GM06990 (cell line): ENCODE measurements at regions not wholly inside any gene's neighbourhood (a gene's known extent, or its start where the extent isn't known, plus 50 kb on each side); places are given as distances from the start of the nearest gene placed in this dataset.

Source experiments
- DNase-seq: peaks from one replicate; pipeline ENCODE4 v3.0.0-alpha.2; 2011; ENCODE audit not compliant: insufficient read length; ENCODE audit errors: extremely low read depth
- H3K27me3 ChIP-seq: replicated peaks from 2 replicates; pipeline ENCODE4 v1.6.0; 2011; ENCODE audit warnings: low read length; ENCODE audit not compliant: control insufficient read depth, insufficient read depth
- H3K36me3 ChIP-seq: 2 replicates; pipeline ENCODE4 v1.5.1; 2011; ENCODE audit warnings: low read length; ENCODE audit not compliant: control insufficient read depth, insufficient read depth
- H3K4me3 ChIP-seq: replicated peaks from 2 replicates; pipeline ENCODE4 v1.5.1; 2011; ENCODE audit warnings: low read depth, mild to moderate bottlenecking, control low read depth, low read length
- CTCF ChIP-seq: IDR thresholded peaks from 2 replicates; pipeline ENCODE4 v1.5.1; 2011; ENCODE audit warnings: low read length, control low read depth, mild to moderate bottlenecking, inconsistent platforms; ENCODE audit not compliant: insufficient read depth, poor library complexity, severe bottlenecking

- Histone ChIP-seq H3K27me3 (no peaks in the 10 kb centered on the region; the same call in 1 of the 2 replicates), H3K4me3 (no peak overlapping the region), H3K36me3 (no peaks in the 10 kb centered on the region)
- no peak for TF ChIP-seq CTCF
- no peak for DNase-seq
Observed at GRCh38 chr4:3699678-3700077, 66.5 kb upstream of the ADRA2C start.

GRCh38 chr4:3699261-3699660, 66.9 kb upstream of the ADRA2C start:
- Histone ChIP-seq H3K4me3 (no peak overlapping the region), H3K27me3 (no peaks in the 10 kb centered on the region; the same call in 1 of the 2 replicates), H3K36me3 (no peaks in the 10 kb centered on the region)
- TF ChIP-seq CTCF, result no peak
- no peak for DNase-seq

- TF ChIP-seq CTCF, result no peak
- no peaks in the 10 kb centered on the region for H3K36me3 ChIP-seq
- no peak for DNase-seq
- no peak overlapping the region for H3K4me3 ChIP-seq
- H3K27me3 ChIP-seq, result no peaks in the 10 kb centered on the region
Observed at GRCh38 chr4:3697033-3697432, 69.2 kb upstream of the ADRA2C start.

GRCh38 chr4:3690551-3691152, 75.5 kb upstream of the ADRA2C start:
- no peak for DNase-seq
- H3K27me3 ChIP-seq, result no peaks in the 10 kb centered on the region
- no peaks in the 10 kb centered on the region for H3K36me3 ChIP-seq
- H3K4me3 ChIP-seq, result no peak overlapping the region
- TF ChIP-seq CTCF, result no peak

- no peak for TF ChIP-seq CTCF
- DNase-seq, result no peak
- Histone ChIP-seq H3K27me3 (no peaks in the 10 kb centered on the region), H3K4me3 (no peak overlapping the region), H3K36me3 (no peaks in the 10 kb centered on the region)
Observed at GRCh38 chr4:3689576-3690550, 76.3 kb upstream of the ADRA2C start.
